IPS DF 4.7 (cell line): ENCODE measurements at regions not wholly inside any gene's neighbourhood (a gene's known extent, or its start where the extent isn't known, plus 50 kb on each side); places are given as distances from the start of the nearest gene placed in this dataset.

ENCODE experiments used
- DNase-seq: peaks from one replicate; pipeline ENCODE4 v3.0.0-alpha.2; 2013; ENCODE audit warnings: low spot score; ENCODE audit errors: extremely low read depth

DNA sequence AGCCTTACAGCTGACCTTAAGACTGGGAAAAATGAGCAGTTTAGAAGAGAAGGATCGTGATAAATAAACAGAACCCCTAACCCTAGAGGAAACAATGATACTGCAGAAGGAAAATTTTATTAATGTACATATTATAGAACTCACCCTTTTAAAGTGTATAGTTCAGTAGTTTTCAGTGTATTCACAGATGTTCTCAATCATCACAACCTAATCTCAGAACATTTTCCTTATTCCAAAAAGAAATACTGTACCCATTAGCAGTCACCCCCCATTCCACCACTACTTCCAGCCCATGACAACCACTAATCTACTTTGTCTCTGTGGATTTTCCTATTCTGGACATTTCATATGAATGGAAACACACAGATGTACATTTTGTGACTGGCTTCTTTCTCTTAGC, 90.2 kb upstream of the AGTR1 start:
- no peak for DNase-seq

DNA sequence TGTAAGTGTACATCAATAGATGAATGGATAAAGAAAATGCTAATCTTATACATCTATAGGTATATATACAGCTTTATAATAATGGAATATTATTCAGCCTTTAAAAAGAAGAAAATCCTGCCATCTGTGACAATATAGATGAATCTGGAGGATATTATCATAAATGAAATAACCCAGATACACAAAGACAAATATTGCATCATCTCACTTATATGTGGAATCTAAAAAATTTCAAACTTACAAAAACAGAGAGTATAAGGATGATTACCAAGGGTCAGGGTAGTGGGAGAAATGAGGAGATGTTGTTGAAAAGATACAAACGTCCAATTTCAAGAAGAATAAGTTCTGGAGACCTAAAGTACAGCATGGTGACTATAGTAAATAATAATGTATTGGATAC, 85.4 kb upstream of the AGTR1 start:
- no peak for DNase-seq

DNA sequence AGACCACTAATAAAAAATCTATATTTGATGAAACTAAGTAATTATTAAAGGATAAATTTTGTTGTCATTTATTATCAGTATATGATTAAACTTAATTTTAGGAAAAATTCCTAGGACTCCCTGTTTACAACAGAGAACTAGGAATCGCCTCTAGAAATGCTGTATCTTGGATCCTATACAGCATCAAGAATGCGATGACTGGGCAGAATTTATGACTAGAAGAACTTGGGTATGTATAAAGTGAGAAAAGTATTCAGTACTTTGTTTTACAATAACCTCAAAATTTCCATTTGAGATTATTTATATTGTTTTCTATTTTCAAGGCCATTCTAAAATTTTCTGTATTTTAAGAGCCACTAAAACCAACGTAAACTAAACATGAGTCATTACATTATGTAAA, 82.3 kb upstream of the AGTR1 start:
- DNase-seq = no peak

DNA sequence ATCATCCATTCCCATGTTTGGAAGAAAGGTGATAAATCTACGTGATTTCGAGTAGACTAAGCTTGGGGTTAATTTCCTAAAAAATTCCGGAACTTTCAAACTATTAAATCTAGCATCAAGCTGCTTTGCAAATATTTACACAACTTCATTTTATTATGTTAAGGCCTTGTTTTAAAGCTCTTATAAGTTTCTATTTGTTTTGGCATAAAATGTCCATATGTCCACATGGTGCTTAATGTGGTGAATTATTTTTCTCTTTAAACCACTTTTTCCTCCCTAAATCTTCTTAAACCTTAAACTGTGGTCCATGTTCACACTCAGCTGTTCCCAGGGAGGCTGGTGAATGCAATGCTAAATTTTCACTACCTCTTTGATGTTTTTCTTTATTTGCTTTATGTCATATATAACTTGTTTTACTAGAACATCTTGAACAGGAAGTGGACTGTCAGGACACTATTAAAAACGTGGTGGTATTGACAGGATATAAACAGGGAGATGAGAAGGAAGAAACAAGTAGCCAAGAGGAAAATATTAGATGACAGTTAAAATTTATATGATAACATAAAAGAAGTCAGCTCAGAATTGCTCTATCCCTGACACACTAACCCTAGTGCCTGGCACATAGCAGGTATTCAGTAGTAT, 72.5 kb upstream of the AGTR1 start:
- DNase-seq = no peak

DNA sequence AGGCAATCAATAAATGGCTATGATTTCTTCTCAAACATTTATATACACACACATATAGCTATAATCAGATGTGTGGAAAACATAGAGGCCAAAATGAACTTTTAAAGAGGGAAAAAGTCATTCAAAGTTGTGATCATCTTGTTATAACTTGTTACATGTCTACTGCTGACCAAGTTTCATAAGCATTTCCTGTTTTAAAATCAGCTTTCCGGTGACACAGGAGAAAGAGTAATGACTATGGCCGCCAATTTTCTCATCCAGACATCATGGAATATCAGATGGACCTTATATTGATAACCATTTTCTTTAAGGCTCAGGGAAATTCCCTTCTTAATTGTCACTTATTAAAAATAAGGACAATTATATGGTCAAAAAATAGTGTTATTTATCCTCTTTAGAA, 71.7 kb upstream of the AGTR1 start:
- no peak for DNase-seq

DNA sequence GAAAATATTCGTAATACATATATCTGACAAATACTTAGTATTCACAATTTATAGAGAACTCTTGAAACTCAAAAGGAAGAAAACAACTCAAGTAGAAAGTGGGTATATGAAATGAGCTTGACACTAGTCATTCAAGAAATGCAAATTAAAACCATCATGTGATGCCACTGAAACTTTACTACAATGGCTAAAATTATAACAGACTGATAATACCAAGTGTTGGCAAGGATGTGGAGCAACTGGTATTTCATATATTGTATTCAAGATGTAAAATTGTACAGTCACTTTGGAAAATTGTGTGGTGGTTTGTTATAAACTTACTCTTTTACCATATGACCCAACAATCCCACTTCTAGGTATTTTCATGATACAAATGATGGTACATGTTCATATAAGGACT, 68.7 kb upstream of the AGTR1 start:
- DNase-seq = no peak

DNA sequence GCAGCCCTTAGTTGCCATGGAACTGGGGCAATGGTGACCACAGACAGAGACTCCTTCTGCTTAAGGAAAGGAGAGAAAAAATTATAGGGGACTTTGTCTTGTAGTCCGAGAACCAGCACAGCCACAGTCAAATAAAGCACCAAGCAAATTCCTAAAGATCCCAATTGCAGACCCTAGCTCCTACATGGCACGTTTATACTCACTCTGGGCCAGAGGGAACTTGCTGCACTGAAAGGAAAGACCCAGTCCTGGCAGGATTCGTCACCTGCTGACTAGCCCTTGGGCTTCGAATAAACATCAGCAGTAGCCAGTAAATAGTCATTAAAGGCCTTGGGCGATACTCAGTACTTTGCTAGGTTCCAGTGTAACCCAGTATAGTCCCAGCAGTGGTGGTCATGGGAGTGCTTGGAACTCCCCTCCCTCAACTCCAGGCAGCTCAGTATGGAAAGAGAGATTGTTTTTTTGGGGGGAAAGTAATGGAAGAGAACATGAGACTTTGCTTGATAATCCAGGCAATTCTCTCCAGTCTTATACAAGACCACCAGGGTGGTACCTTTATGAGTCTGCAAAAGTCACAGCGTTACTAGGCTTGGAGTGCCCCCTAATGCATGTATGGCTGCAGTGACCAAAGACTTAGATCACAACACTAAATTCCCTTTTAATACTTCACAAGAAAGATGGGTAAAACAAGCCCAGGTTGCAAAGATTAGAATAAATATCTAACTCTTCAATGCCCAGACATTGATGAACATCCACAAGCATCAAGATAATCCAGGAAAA, 66.4 kb upstream of the AGTR1 start:
- peak; percentile 33 for DNase-seq

DNA sequence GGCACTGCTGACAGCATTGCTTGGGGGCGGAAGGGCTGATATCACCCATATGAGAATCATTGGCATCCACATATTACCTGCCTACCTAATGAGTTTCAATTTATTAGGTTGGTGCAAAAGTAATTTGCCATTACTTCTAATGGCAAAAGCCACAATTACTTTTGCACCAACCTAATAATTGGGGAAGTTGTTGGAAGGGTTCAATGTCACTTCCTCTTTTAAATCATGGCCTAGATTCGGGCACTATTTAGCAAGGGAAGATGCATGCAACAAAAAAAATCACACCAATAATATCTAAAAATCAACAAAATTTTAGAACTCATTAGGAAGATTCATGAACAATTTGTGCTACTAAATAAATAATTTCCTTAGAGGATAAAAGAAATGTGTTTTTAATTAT, 56.0 kb upstream of the AGTR1 start:
- DNase-seq = no peak

DNA sequence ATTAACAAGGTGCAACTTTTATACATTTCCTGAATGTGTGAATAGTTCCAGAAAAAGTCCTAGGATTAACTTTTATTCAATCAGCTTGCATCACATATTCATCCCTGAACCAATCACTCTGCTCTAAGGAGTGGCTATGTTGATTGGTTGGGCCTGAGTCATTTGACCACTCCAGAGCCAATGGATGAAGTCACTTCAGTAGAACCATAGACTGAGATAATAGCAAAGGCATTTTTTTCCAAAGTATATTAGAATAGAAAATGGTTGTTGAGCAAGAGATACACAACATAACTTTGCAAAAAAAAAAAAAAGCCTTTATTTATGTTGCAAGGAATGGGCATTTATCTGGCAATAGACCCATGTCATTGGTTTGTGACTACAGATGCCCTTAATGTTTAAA, 55.5 kb upstream of the AGTR1 start:
- DNase-seq = no peak

DNA sequence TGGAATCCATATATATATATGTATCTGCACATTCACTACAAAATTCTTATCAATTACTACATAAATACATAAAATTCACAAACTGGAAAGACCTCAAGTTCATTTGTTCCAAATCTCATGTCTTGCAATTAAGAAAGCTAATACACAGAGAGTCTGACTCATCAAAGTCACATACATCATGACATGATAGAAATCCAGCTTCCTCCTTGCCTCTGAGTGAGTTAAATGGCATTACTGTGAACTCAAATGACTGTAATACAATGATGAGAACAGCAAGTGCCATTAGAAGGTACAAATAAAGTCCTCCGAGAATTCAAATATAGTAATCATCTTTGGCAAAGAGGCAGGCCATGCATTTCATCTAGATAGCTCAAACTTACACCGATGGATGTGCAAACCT, 55.1 kb upstream of the AGTR1 start:
- DNase-seq = no peak

DNA sequence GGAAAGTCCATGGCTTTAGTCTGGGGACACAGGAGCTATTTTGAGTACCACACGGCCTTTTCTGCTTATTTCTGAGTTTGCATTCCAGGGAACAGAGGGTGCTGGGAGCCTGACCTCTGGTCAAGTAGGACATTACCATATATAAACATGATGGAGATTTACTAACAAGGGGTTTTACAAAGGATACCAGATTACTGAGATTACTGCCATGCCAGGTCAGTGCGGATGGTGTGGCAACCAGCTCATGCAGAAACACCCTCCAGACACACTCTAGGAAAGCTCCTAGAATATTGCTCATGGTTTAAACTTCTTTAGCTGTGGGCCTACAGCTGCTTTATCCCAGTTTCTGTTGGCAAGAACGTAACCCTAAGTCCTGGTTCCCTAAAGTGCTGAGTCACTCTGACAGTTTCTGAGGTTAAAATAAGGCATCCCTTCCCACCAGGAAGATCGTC, 54.3 kb upstream of the AGTR1 start:
- no peak for DNase-seq

DNA sequence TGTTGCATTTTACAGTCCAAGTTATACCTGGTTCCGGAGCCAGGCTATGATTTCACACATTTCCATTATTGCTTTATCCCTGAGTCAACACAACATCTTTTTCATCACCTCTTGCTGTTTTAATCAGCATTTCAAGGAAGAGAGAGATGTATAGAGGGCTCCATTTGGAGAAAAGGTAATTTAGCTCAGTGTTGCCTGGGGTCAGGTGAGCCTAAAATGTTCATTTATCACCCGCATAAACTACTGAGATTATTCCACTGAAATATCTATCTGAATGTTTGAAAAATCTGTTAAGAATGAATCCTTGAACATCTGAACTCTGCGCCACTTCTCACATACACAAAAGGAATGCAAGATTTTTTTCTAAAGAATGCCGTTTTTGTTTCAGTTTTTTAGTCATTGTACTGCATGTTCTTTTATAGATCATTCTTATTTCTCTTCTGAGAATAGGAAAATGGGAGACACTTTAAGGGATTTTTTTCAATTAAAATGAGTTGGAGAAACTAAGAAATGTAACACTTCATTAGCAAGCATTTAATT, 51.5 kb upstream of the AGTR1 start:
- DNase-seq = no peak
